Femur (tissue), 1 donor: ENCODE measurements at regions not wholly inside any gene's neighbourhood (a gene's known extent, or its start where the extent isn't known, plus 50 kb on each side); places are given as distances from the start of the nearest gene placed in this dataset.
"Not testable (repeated sequence)": the region's sequence is repeated elsewhere in the genome, so short reads cannot be mapped to it uniquely, and the experiment has no call there.

Experiments
- DNase-seq: peaks from one replicate; pipeline ENCODE4 v3.0.0-alpha.2; 2017

DNA sequence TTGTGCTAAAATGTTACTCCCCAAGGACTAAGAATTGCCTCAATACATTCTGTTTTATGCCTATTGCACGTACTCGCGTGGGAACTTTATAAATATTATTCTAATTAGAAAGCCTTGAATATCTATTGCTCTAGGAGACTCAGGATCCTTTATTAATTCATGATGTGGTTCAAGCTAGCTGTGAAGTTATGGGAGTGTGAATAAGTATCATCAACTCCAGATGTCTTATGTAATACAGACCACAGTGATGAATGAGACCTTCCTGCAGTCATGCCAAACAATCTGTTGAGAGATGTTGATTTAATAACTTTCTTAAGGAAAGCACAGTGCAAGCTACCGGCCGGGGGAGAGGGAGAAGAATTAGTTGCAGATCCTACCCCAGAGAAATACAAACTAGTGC lies 519.2 kb upstream of the ZP4 start:
- no peak for DNase-seq

- peak; percentile 43 for DNase-seq
Observed at GRCh38 chr1:238409191-238409850, 518.6 kb upstream of the ZP4 start.

- DNase-seq: no peak
Observed at GRCh38 chr1:238408737-238409136, 518.0 kb upstream of the ZP4 start.

DNA sequence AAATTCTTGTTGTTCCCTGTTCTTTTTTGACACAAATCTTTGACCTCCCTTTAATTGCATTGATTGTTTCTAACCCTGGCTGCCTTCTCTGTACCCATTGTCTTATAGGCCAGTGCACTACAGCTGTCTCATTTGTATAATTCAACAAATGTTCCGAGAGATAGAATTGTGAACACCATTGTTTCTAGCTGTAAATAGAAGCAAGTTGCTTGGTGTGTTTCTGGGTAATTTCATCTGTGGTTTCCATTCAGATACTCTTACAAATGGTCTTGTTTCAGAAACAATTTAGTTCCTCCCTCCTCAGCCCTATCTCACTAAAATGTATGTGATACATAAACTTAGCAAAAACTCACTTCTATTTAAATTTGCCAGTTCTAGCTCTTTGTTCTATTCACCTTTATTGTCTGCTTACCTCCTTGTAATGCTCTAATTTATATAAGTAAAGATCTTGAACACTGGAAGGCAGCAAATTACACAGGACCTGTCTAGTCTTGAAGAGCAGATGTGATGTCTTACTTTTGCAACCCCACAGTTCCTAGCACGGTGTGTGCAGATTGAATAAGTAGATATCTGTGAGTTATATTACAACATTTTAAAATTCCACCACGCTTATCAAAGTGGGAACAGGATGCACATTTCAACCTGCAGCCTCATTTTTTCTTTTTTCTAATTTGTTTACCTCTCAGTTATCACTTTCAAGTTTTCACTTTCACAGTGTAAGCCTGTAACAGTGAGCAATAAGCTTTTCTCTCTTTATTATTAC lies 515.6 kb upstream of the ZP4 start:
- no peak for DNase-seq

GRCh38 chr1:238404921-238405320 lies 514.2 kb upstream of the ZP4 start:
- DNase-seq: no peak

DNA sequence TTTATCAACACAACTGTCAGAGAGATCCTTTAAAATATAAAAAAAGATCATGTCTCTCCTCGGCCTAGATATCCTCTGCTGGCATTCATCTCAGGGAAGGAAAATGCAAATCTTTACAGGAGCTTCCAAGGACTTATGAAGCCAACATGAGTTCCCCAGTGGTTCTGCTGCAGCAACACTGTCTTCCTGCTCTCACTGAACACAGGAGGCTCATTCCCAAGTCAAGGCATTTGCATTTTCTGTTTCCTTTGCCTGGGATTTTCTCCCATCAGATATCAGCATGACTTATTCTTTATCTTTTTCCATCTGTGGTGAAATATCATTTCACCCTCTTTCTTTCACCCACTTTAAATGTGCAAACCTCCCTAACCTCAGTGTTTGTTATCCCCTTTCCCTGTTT lies 513.8 kb upstream of the ZP4 start:
- no peak for DNase-seq

DNA sequence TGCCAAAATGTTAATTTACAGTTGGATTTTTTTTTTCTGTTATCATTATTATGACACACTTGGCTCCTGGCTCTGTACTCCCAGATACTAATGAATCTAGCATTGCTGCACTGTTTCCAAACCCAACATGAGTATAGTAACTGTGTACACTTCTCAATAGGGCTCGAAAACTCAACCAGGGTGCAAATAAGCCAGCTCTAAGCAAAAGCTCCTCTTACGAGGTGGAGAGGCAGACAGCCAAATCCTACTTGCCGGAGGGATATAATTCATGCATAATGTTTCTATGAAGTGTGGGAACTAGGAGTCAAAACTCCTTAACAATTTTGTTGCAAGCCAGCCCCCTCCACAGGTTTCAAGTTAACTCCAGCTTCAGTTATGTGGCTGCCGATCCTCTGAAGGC lies 510.4 kb upstream of the ZP4 start:
- peak; percentile 50 for DNase-seq

DNA sequence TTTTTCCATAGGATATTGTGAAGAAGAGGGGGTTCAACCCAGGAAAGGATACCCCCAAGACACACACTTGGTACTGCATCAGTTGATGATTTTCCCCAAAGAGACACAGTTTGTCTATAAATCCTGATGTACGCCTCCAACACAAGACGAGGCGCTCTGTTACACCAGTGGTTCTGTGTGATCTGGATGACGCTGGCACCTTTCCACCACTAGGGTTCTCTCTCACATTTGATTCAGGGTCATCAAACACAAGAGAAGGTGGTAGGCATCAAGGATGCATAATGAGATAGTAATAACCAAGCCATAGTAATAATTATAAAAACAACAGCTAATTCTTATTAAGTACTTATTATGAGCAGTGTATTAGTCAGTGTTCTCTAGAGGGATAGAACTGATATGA lies 508.8 kb upstream of the ZP4 start:
- no peak for DNase-seq

- DNase-seq: no peak
Observed at GRCh38 chr1:238396140-238396539, 505.4 kb upstream of the ZP4 start.

- no peak for DNase-seq
Observed at GRCh38 chr1:238384381-238384780, 493.7 kb upstream of the ZP4 start.

DNA sequence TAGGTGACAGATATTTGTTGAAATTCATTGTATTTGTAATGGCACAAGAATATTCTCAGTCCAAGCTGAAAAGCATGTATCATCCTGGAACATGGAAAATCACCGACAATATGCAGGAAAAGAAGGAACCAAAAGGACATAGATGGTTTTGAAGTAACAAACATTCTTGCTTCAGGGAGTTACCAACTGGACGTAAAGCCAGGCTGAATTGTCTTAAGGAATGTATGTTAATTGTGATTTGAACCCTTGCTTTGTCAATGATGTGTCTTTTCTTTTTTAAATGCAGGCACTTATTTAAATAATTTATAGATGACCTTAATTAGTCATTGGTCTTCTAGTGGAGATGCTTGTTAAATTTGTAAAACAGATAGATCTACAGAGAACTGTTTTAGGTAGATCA lies 489.4 kb upstream of the ZP4 start:
- DNase-seq: no peak

DNA sequence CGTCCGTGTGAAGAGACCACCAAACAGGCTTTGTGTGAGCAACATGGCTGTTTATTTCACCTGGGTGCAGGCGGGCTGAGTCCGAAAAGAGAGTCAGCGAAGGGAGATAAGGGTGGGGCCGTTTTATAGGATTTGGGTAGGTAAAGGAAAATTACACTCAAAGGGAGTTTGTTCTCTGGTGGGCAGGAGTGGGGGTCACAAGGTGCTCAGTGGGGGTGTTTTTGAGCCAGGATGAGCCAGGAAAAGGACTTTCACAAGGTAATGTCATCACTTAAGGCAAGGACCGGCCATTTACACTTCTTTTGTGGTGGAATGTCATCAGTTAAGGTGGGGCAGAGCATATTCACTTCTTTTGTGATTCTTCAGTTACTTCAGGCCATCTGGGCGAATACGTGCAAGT lies 488.7 kb upstream of the ZP4 start:
- not testable (repeated sequence) for DNase-seq

DNA sequence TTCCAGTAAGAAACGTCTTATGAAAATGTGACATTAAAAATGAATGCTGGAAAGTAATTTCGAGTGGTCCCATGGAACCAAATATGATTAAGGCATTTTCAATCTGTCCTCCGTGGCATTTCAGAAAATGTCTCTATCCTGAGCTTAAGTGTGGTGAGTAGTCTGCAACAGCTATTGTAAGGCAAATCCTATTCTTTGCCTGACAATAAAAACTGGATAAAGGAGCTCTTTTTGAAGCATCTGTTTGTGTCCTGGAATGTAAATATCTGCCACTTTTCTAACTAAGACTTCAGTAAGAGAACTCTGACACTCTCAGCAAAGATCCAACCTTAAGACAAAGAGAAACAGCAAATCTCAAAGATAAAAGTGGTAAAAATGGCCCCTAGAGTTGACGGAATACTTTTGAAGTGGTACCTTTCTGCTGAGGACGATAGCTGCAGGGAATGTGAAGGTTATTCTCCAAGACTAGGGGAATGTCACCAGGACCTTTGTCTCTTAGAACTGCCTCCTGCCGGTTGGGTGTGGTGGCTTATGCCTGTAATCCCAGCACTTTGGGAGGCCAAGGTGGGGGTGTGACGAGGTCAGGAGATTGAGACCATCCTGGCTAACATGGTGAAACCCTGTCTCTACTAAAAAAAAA lies 486.7 kb upstream of the ZP4 start:
- DNase-seq: no peak

- no peak for DNase-seq
Observed at GRCh38 chr1:238370599-238370998, 479.9 kb upstream of the ZP4 start.

- no peak for DNase-seq
Observed at GRCh38 chr1:238364214-238364892, 473.6 kb upstream of the ZP4 start.

- no peak for DNase-seq
Observed at GRCh38 chr1:238360474-238360873, 469.8 kb upstream of the ZP4 start.

DNA sequence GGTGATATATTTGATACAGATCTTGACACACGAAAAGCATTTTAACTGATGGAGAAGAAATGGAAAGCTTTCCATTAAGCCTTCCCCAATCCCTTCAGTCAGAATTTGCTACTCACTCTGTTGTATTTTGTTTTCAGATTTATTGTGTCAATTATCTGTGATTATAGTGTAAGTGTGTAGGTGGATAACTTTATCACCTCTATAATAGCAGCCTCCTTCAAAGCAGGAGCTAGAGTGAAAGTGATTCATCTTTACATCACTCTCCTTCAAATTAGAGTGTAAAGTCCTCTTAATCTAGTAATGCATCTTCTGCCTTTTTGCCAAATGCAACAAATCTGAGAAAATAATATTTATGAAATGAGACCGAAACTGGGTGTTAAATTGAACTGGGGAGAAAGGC lies 459.7 kb upstream of the ZP4 start:
- no peak for DNase-seq

- DNase-seq: no peak
Observed at GRCh38 chr1:238346340-238346739, 455.6 kb upstream of the ZP4 start.

DNA sequence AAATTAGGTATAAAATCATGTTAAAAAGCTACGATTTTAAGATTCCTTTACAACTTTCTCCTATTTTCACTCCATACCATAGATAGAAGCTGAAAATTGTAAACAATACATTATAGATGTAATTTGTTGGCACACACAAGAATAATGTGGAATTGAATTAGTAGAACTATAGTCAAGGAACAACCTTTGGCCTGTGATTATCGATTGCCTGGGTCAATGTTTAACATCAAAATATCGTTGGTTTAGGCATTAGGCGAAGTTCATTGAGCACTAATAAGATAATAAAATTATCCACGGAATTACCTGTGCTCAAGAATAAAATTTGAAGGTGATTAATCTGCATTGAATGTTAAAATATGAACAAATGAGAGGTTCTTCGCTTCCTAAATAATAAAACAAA lies 455.1 kb upstream of the ZP4 start:
- no peak for DNase-seq

DNA sequence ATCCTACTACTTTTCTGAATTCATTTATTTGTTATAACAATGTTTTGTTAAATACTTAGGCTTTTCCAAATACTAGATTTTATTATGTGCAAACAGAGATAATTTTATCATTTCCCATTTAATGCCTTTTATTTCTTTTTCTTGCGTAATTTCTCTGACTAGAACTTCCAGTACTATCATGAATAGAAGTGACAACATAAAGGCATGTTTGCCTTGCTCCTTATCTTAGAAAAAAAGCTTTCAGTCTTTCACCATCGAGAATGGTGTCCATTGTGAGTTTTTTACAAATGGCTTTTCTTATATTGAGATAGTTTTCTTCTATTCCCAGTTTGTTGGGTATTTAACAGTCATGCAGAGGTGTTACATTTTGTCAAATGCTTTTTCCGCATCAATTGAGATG lies 453.1 kb upstream of the ZP4 start:
- no peak for DNase-seq

DNA sequence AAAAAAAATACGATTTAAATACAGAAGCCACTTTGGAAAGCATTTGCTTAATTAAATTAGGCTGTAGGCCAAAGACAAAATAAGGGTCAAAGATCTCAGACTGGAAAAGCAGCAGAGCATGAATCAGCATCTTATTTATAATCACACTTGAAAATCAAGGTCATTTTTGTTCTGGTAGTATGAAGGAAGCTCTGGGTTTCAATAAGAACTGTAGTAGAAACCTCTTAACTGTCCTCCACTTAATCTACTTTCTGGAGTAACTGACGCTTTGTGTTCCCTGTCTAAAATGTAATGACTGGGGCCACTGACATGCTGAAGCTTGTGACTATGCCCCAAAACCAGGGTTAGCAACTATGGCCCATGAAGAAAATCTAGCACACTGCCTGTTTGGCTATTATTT lies 450.7 kb upstream of the ZP4 start:
- DNase-seq: no peak

- DNase-seq: no peak
Observed at GRCh38 chr1:238340989-238341388, 450.3 kb upstream of the ZP4 start.

DNA sequence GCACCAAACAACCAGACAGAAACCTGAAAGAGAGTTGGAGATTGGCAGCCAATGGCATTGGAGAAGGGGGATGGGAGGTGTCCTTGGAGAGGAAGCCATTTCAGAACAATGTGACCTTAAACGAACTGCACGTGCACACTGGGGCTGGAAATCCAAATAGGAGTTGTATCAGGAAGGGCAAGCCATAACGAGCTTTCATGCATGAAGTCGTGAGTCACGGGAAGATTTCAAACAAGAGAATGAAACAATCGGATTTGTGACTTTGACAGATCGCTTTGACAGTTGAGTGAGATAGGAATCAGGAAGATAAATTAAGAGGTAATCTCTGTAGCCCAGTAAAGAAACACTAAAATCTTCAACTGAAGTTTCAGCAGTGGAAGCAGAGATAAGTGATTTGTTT lies 445.8 kb upstream of the ZP4 start:
- no peak for DNase-seq

- no peak for DNase-seq
Observed at GRCh38 chr1:238334170-238334569, 443.4 kb upstream of the ZP4 start.
